Astrocyte (in vitro differentiated cells and primary cell): ENCODE measurements at regions not wholly inside any gene's neighbourhood (a gene's known extent, or its start where the extent isn't known, plus 50 kb on each side); places are given as distances from the start of the nearest gene placed in this dataset.

Experiments used
- CTCF ChIP-seq: IDR thresholded peaks from 2 replicates; pipeline ENCODE4 v1.5.1; 2011; ENCODE audit warnings: low read depth, mild to moderate bottlenecking, inconsistent platforms, low read length, moderate library complexity; ENCODE audit not compliant: insufficient read depth
- EZH2 ChIP-seq: IDR thresholded peaks from 2 replicates; pipeline ENCODE4 v1.6.1; 2012; ENCODE audit warnings: mild to moderate bottlenecking, low read length, inconsistent platforms; ENCODE audit not compliant: insufficient read depth

DNA sequence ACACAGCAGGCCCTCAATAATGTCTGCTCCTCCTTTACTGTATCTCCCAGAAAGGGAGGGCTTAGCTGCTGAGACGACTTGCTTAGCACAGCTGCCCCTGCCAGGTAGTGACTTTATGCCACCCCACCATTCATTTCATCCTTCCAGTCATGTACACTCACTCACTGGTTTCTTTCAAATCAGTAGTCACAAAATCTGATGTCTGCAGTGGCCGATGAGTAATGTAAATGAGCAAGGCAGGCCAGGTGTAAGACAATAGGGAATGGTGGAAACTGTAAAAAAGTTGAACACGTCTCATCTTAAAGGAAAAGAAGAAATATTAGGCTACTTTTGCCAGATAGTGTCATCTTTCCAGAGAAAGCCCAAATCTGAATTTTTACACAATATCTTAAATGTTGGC lies 207.6 kb upstream of the PRICKLE2 start:
- no peak for TF ChIP-seq CTCF
- no peak for TF ChIP-seq EZH2
